GM18505 (cell line): ENCODE measurements at regions not wholly inside any gene's neighbourhood (a gene's known extent, or its start where the extent isn't known, plus 50 kb on each side); places are given as distances from the start of the nearest gene placed in this dataset.

Experiments
- ATAC-seq: cut with Tn5 transposase; IDR thresholded peaks from one replicate; pipeline ENCODE4 v1.9.1; 2021; ENCODE audit not compliant: unreplicated experiment
- POLR2A ChIP-seq: IDR thresholded peaks from 4 replicates; pipeline ENCODE4 v1.6.1; 2011; ENCODE audit warnings: borderline replicate concordance; ENCODE audit not compliant: insufficient read depth, insufficient read length; ENCODE audit errors: extremely low read depth

DNA sequence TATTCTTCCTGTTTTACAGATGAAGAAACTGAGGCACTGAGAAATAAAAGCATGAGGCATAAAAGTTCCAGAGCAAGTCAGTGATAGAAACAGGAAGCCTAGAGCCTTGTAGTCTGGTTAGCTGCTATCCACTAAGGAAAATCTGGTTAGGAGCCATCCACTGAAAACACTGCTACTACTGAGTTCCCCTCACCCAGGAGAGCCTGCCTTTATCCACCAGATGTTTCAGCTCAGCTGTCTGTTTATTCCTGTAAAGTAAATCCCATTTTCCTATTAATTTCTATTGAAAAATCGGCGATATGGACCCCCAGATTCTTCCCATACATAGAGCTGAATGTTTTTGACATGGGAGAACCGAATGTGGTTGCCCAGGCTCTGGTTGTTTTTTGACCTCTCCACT lies 63.7 kb upstream of the LMO4 start:
- ATAC-seq: no peak
- no peak for TF ChIP-seq POLR2A

DNA sequence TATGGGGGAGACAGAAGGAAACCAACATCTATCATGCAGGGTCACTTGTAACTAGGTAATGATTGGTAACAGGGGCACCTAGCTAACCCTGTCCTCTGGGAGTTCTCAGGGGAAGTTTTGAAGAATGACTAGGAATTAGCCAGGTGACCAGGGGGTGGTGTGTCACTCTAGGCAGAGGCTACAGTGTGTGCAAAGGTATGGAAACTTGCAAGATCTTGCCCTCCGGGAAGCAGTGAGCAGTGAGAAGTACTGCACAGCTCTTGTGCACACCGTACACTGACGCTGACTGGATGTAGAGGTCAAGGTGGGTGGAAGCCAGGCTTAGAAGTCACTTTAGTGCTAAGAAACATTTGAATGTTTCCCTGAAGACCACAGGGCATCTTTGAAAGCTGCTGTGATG lies 62.9 kb upstream of the LMO4 start:
- ATAC-seq: no peak
- TF ChIP-seq POLR2A: no peak

DNA sequence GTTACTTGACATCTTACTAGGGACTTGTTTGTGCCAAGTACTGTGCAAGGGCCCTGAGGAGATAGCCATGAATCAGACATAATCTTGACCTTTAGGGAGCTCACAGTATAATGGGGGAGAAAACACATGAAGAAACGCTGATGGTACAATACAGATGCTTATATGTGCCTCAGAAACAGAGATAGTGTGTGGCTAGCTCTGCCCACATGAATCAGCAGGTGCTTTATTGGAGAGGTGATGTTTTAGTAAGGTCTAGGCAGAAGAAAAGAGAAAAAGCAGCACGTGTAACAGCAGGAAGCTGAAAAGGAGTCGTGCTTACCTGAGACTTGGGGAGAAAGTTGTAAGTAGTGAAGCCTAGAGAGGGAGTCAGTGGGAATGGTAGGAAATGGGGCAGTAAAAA lies 60.6 kb upstream of the LMO4 start:
- TF ChIP-seq POLR2A: no peak
- ATAC-seq: no peak

DNA sequence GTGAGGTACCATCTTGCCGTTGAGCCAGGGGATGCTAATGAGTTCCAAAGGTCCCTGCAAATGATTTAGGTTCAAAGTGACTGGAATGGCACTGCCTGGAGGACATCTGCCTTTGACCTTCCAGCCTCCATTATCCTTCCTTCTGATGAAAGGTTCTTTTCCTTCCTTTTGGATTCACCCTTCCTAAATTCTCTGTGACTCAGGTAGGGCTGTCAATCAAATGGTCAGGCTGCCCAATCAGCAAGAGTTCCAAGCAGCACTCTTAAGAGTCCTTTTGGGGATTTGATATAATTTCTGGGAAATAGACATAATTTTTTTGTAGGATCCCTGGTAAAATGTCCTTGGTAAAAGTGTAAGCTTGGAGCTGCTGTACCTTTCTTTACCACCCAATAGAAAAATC lies 58.8 kb upstream of the LMO4 start:
- no peak for TF ChIP-seq POLR2A
- no peak for ATAC-seq

DNA sequence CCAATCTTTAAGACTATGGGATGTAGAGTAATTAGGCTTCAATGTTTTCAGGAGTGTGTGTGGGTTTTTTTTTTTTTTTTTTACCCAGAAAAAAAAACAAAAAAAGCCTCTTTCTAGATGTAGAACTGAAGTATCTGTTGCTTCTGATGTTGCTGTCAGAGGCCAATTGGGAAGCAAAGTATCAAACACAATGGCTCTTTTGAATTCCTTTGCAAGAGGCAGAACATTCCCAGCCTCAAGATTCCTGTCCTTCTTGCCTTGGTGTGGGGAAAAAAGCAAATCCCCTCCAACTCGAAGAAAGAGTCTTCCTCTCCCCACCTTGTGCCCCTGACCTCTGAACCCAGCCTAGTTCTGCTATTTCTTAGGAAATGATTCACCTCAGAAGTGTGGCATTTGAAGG lies 55.4 kb upstream of the LMO4 start:
- ATAC-seq: no peak
- no peak for TF ChIP-seq POLR2A

DNA sequence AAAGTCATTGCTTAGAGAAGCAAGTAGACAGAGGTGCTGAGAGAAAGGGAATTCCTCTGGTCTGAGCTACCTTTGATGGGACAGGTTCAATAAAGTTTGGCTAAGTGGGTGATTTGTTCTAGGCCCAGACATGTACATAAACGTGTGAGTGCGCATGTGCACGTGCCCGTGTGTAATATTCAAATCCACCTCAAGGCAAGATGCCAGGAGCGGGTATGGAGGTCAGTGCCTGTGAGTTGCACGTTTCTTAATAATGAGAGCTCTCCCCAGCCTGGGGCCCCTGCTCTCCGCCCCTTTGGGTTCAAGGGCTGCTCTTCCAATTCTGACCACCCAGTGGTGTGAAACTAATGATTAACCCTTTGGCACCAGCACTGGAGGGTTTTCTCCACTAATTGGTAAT lies 53.8 kb upstream of the LMO4 start:
- TF ChIP-seq POLR2A: no peak
- ATAC-seq: no peak

DNA sequence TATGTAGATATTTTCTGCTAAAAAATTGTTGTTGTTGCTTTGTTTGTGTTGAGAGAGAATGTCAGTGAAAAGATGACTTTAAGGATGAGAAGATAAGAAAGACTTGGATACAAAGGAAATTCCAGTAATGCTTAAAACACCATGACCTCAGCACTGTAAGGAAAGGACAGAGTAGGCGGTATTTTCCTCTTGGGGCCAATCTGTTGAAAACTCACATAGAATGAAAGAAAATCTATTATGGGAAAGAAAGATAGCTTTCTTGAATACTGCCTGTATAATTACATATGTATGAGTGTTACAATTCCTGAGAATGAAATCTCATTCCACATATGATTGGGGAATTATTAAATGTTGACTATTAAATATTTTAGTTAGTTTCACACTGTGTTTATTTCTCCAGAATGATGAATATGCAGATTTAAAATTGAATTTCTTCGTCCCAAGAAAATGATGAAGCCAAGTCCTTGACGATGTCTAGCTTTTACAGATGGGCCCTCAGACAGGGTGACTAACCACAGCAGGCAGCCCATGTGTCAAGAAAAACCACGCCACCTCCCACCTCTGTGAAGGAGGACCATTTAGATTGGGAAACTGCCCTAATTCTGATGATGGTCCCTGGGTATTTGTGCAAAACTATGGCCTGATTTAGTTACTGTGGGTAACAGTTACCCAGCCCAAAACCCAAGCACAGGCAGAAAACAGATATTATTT lies 49.7 kb upstream of the LMO4 start:
- ATAC-seq: no peak
- no peak for TF ChIP-seq POLR2A
